HG02981 (cell line): ENCODE measurements at regions not wholly inside any gene's neighbourhood (a gene's known extent, or its start where the extent isn't known, plus 50 kb on each side); places are given as distances from the start of the nearest gene placed in this dataset.
"Not testable (repeated sequence)": the region's sequence is repeated elsewhere in the genome, so short reads cannot be mapped to it uniquely, and the experiment has no call there.

Experiments
- ATAC-seq: cut with Tn5 transposase; IDR thresholded peaks from one replicate; pipeline ENCODE4 v1.9.1; 2021; ENCODE audit warnings: mild to moderate bottlenecking, moderate library complexity; ENCODE audit not compliant: unreplicated experiment

DNA sequence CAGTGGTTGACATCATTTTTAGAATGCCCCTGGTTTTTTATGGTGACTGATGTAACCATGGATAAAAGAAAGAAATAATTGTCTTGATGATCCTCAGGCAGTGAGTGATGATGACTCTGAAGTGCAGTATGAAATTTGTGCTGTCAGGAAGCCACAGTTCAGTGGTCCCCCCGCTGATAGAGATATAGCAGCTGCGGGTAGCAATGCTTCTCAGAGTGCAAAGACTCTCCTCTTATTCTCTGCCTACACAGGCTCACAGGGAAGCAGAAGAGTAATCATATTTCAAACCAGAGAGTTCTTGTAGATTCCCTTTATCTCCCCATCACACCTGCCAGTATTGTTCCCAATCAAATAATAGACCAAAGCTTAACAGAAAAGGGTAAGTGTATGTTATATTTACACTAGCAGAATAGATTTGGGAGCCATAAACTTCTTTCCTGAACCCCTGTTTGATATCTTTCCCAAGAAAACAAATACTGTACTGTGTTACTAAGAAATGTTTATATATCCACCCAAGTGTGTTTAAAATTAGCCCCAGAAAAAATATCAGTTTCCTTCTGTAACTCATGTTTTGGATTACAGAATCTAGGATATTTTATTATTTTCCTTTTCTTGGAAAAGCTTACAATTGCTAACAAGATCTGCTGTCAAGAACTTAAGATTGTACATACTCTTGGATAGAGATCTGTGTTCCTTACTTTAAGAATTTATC lies 1817.4 kb upstream of the FLRT2 start:
- no peak for ATAC-seq

- no peak for ATAC-seq
Observed at GRCh38 chr14:83713732-83714131, 1816.2 kb upstream of the FLRT2 start.

DNA sequence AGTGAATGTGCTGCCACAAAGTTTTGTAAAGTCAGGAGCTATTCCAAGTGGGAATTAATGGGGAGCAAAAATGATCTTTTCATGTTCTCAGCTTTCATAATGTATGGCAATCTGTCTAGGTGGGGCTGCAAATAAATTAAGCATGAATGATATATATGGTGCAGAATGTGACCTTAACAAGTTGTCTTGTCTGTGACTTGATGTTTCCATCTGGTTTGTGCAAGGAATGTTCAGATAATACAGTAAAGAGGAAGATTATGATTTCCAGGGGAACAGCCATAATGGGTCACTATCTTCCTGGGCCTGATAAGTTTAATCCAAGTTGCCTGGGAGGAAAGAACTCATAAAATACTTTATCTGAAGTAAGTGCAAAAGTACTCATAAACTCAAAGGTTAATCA lies 1815.8 kb upstream of the FLRT2 start:
- ATAC-seq: no peak

DNA sequence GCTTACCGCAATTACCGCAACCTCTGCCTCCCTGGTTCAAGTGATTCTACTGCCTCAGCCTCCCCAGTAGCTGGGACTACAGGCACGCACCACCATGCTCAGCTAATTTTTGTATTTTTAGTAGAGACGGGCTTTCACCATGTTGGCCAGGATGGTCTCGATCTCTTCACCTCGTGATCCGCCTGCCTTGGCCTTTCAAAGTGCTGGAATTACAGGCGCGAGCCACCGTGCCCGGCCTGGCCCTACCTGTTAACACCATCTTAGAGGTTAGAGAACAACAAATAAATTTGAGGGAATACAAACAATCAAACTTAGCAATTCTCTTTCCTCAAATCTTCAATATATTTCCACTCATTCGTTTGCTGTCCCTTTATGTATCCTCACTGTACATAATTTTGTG lies 1810.5 kb upstream of the FLRT2 start:
- not testable (repeated sequence) for ATAC-seq

GRCh38 chr14:83733670-83734069 lies 1796.3 kb upstream of the FLRT2 start:
- no peak for ATAC-seq

- ATAC-seq: no peak
Observed at GRCh38 chr14:83734431-83734830, 1795.5 kb upstream of the FLRT2 start.

DNA sequence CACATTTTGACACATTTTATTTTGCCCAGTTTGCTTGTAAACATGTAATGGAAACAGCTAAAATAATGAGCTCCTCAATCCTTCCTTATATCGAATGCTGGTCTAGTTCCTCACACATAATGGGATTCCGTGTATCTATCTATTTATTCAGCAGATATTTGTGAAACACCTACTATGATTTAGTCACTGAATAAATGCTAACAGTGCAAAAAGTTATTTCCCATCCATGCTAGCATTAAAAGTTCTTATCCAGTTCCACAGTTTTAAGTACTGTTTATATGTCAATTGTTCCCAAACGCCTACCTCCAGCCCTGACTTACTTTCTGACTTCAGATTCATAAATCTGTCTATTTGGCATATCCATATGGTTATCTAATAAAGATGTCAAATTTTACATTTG lies 1788.7 kb upstream of the FLRT2 start:
- ATAC-seq: no peak

GRCh38 chr14:83744224-83744623 lies 1785.7 kb upstream of the FLRT2 start:
- no peak for ATAC-seq

DNA sequence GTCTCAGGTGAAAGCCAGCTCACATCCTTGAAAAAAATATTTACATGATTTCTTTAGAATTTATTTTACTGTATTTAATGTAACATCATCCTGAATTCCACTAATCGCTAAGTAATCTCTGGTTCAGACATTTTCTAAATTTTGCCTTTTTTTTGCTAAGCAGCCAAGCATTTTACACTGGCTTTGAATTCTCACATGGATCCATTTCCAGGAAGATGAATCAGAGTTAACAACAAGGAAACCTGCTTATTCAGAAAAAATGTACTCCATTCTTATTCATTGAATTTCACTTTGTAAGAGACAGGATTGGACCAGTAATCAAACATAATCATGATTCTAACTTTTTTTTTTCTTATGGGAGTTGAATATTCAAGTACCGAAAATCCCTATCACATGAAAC lies 1785.1 kb upstream of the FLRT2 start:
- ATAC-seq: no peak

DNA sequence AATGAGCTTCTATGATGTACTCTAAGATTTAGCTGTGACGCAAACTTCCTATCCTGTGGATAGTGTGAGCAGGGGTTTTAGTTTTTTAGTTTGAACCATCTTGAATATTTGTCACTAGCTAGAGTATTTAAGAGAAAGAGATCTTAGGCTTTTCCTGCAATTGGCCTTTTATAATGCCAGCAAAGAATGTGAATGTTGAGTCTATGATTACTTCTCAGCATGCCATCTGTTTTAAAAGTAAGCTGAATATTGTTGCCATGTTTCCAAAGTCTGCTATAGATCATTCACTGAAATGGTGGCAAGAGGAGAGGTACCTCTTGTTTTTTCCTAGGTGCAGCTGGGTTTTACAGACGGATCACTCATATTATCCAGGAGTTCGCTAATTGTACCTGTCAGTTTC lies 1783.6 kb upstream of the FLRT2 start:
- ATAC-seq: no peak

GRCh38 chr14:83757916-83758315 lies 1772.0 kb upstream of the FLRT2 start:
- ATAC-seq: no peak

GRCh38 chr14:83764656-83765599 lies 1765.0 kb upstream of the FLRT2 start:
- no peak for ATAC-seq

GRCh38 chr14:83777516-83777915 lies 1752.4 kb upstream of the FLRT2 start:
- ATAC-seq: no peak

DNA sequence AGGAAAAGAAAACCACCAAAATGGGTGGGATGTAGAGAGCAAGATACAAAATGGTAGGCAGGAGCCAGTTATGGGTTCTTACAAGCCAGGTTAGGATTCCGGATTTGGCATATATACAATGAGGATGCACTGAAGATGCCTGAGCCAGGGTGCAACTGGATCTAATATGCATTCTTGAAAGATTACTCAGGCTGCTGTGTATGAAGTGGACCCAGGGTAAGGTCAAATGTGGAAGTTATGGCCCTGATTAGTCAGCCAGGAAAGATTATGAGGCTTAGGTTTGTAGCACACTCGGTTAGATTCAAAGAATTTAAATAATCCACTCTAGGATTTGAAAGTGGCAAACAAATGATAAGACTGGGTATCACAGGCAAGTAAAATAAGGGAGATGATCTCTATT lies 1750.7 kb upstream of the FLRT2 start:
- no peak for ATAC-seq

- ATAC-seq: no peak
Observed at GRCh38 chr14:83780321-83780720, 1749.6 kb upstream of the FLRT2 start.

DNA sequence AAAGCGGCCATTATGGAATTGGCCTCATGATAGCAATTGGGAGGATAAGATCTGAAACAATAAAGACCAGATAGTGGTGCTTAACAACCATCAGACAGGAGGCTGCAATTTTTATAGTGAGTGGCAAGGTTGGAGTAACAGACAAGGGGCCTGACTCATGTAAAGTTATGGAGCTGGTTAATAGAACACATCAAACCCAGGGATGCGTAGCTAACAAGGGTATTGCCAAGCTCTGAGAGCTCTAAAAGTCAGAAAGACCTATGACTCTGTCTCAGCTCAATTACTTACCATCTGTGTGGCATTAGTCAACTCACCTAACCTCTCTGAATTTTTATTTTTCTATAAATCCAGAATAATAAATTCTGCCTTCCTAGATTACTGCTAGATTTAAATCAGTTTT lies 1731.5 kb upstream of the FLRT2 start:
- no peak for ATAC-seq

GRCh38 chr14:83799233-83799632 lies 1730.7 kb upstream of the FLRT2 start:
- ATAC-seq: no peak

DNA sequence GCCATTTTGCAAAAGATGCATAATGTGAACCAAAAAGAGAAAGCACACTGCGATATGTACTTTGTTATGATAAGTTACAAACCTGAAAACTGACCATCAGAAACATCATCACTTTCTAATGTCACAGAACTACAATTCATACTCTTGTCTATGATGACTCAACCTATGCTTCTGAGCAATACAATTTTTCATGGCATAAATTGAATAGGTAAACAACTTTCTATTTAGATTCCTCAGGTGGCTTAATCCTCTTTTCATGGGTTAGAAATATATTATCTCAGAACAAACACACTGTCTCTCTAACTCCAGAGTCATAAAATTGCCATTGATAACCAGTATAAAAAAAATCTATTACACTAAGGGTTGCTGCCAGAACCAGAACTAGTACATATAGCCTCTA lies 1715.0 kb upstream of the FLRT2 start:
- ATAC-seq: no peak

GRCh38 chr14:83816761-83817160 lies 1713.2 kb upstream of the FLRT2 start:
- no peak for ATAC-seq

- ATAC-seq: no peak
Observed at GRCh38 chr14:83825843-83826242, 1704.1 kb upstream of the FLRT2 start.

DNA sequence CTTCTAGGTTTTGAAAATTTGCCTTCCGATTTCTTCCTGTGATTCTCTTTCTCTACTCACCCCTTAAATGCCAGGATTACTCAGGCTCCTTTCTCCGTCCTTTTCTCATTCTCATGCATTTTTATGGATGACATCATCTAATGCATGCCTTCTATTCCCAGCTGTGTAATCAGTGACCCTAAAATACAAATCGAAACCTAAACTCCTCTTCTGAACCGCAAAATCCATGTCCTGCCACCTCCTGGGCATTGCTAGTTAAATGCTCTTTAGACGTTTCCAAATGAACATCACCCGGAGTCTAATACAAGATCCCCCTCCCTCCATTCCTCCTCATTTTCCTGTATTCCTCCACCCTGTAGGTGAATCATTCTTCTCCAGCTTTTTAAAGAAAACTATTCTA lies 1703.1 kb upstream of the FLRT2 start:
- ATAC-seq: no peak

- ATAC-seq: no peak
Observed at GRCh38 chr14:83827383-83827782, 1702.6 kb upstream of the FLRT2 start.
